HCEC 1CT (cell line): ENCODE measurements at regions not wholly inside any gene's neighbourhood (a gene's known extent, or its start where the extent isn't known, plus 50 kb on each side); places are given as distances from the start of the nearest gene placed in this dataset.

Source experiments
- DNase-seq: peaks from one replicate; pipeline ENCODE4 v3.0.0-alpha.2; 2017

- no peak for DNase-seq
Measured at GRCh38 chr3:31482493-31483200, 50.1 kb upstream of the STT3B start.
